ENCODE measurements at regions not wholly inside any gene's neighbourhood (a gene's known extent, or its start where the extent isn't known, plus 50 kb on each side); places are given as distances from the start of the nearest gene placed in this dataset.

DNA sequence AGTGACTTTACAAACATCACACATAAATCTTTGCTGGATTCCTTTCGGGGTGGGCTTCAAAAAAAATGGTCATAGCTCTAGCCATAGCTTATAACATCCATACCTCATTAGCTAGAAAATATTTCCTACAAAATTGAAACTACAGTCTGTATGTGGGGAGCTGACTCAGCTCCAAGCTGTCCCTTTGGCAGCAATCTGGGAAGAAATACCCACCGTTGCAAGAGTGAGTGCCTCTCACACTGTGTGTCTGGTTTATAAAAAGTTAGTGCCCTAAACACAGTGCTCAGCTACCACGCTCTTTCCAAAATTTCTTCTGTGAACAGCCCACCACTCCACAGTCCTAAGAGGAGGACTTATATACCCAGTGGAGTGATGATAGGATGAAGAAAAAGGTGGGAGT, 170.1 kb downstream of the RBM43 start (continued):
- TF ChIP-seq ZNF671 (CRISPR knock-in tag; IDR thresholded peaks at IDR 0.05) (no peak), FOXJ3 (CRISPR knock-in tag; IDR thresholded peaks at IDR 0.05; ENCODE audit: borderline replicate concordance) (no peak), ZNF219 (CRISPR knock-in tag; IDR thresholded peaks at IDR 0.05; ENCODE audit: borderline replicate concordance) (no peak)
- TF ChIP-seq, protein P1, sequence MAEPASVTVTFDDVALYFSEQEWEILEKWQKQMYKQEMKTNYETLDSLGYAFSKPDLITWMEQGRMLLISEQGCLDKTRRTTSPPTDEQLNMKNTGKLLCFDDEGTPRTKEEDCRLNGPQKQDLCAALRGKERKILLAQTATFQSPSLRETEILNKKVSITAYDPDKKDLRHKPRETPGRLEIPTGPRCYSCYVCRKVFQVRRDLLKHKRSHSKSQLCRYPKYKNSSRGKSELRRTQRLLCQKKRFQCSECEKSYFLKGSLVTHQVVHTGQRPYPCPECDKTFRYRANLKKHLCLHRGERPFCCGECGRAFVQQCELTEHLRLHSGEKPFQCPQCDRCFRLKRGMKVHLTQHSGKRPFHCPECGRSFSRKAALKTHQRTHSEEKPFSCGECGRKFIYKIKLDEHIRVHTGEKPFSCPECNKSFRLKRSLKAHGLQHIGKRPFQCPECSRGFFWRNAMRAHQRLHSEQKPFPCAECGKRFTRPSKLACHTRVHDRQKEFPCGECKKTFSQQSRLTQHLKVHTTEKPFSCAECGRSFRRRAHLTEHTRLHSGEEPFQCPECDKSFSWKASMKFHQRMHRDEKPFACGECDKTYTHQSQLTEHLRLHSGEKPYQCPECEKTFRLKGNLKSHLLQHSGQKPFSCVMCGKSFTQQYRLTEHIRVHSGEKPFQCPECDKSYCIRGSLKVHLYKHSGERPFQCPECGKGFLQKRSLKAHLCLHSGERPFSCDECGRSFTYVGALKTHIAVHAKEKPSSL (CRISPR knock-in tag; conservative IDR thresholded peaks at IDR 0.05): no peak
- TF ChIP-seq, protein P2, sequence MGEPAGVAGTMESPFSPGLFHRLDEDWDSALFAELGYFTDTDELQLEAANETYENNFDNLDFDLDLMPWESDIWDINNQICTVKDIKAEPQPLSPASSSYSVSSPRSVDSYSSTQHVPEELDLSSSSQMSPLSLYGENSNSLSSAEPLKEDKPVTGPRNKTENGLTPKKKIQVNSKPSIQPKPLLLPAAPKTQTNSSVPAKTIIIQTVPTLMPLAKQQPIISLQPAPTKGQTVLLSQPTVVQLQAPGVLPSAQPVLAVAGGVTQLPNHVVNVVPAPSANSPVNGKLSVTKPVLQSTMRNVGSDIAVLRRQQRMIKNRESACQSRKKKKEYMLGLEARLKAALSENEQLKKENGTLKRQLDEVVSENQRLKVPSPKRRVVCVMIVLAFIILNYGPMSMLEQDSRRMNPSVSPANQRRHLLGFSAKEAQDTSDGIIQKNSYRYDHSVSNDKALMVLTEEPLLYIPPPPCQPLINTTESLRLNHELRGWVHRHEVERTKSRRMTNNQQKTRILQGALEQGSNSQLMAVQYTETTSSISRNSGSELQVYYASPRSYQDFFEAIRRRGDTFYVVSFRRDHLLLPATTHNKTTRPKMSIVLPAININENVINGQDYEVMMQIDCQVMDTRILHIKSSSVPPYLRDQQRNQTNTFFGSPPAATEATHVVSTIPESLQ (CRISPR knock-in tag; IDR thresholded peaks at IDR 0.05): no peak
- TF ChIP-seq, protein P3, sequence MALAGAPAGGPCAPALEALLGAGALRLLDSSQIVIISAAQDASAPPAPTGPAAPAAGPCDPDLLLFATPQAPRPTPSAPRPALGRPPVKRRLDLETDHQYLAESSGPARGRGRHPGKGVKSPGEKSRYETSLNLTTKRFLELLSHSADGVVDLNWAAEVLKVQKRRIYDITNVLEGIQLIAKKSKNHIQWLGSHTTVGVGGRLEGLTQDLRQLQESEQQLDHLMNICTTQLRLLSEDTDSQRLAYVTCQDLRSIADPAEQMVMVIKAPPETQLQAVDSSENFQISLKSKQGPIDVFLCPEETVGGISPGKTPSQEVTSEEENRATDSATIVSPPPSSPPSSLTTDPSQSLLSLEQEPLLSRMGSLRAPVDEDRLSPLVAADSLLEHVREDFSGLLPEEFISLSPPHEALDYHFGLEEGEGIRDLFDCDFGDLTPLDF (CRISPR knock-in tag; IDR thresholded peaks at IDR 0.05): no peak

DNA sequence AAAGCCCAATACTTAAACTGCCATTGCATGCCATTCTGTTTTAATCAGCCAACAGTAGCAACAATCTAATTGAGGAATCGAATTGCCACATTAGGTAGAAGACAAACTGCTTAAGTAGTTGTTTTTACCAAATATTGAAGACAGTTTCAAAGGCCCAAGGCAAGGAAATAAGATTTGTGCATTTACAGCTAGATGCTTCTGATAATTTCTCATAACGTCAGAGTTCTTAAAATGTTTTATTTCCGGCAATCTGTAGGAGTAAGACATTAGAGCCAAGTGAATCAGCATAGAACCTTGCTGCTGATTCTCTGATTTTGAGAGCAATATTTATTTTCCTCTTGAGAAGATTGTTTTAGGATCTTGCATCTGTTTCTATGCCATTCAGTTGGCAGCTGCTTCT, 174.3 kb downstream of the RBM43 start:
- CTCF ChIA-PET: no interaction called here
- TF ChIP-seq HMGA2 (CRISPR knock-in tag; IDR thresholded peaks at IDR 0.05) (no peak), FOXP1 (CRISPR knock-in tag; IDR thresholded peaks at IDR 0.05; ENCODE audit: borderline replicate concordance) (no peak), ESRRA (CRISPR knock-in tag; IDR thresholded peaks at IDR 0.05; ENCODE audit: borderline replicate concordance) (no peak), ZBTB21 (CRISPR knock-in tag; IDR thresholded peaks at IDR 0.05; ENCODE audit: borderline replicate concordance) (no peak), CBFB (CRISPR knock-in tag; IDR thresholded peaks at IDR 0.05; ENCODE audit: low read depth) (no peak)
- TF ChIP-seq, protein P4, sequence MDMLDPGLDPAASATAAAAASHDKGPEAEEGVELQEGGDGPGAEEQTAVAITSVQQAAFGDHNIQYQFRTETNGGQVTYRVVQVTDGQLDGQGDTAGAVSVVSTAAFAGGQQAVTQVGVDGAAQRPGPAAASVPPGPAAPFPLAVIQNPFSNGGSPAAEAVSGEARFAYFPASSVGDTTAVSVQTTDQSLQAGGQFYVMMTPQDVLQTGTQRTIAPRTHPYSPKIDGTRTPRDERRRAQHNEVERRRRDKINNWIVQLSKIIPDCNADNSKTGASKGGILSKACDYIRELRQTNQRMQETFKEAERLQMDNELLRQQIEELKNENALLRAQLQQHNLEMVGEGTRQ (CRISPR knock-in tag; IDR thresholded peaks at IDR 0.05): no peak
- TF ChIP-seq, protein P5, sequence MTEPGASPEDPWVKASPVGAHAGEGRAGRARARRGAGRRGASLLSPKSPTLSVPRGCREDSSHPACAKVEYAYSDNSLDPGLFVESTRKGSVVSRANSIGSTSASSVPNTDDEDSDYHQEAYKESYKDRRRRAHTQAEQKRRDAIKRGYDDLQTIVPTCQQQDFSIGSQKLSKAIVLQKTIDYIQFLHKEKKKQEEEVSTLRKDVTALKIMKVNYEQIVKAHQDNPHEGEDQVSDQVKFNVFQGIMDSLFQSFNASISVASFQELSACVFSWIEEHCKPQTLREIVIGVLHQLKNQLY (CRISPR knock-in tag; IDR thresholded peaks at IDR 0.05): no peak
- TF ChIP-seq, protein P6, sequence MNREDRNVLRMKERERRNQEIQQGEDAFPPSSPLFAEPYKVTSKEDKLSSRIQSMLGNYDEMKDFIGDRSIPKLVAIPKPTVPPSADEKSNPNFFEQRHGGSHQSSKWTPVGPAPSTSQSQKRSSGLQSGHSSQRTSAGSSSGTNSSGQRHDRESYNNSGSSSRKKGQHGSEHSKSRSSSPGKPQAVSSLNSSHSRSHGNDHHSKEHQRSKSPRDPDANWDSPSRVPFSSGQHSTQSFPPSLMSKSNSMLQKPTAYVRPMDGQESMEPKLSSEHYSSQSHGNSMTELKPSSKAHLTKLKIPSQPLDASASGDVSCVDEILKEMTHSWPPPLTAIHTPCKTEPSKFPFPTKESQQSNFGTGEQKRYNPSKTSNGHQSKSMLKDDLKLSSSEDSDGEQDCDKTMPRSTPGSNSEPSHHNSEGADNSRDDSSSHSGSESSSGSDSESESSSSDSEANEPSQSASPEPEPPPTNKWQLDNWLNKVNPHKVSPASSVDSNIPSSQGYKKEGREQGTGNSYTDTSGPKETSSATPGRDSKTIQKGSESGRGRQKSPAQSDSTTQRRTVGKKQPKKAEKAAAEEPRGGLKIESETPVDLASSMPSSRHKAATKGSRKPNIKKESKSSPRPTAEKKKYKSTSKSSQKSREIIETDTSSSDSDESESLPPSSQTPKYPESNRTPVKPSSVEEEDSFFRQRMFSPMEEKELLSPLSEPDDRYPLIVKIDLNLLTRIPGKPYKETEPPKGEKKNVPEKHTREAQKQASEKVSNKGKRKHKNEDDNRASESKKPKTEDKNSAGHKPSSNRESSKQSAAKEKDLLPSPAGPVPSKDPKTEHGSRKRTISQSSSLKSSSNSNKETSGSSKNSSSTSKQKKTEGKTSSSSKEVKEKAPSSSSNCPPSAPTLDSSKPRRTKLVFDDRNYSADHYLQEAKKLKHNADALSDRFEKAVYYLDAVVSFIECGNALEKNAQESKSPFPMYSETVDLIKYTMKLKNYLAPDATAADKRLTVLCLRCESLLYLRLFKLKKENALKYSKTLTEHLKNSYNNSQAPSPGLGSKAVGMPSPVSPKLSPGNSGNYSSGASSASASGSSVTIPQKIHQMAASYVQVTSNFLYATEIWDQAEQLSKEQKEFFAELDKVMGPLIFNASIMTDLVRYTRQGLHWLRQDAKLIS (CRISPR knock-in tag; IDR thresholded peaks at IDR 0.05; ENCODE audit: borderline replicate concordance): no peak
- TF ChIP-seq, protein P7, sequence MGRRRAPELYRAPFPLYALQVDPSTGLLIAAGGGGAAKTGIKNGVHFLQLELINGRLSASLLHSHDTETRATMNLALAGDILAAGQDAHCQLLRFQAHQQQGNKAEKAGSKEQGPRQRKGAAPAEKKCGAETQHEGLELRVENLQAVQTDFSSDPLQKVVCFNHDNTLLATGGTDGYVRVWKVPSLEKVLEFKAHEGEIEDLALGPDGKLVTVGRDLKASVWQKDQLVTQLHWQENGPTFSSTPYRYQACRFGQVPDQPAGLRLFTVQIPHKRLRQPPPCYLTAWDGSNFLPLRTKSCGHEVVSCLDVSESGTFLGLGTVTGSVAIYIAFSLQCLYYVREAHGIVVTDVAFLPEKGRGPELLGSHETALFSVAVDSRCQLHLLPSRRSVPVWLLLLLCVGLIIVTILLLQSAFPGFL (CRISPR knock-in tag; IDR thresholded peaks at IDR 0.05; ENCODE audit: borderline replicate concordance): no peak
- ATAC-seq: no peak

More for the DNA sequence above, 174.3 kb downstream of the RBM43 start:
- H3K9me3 Mint-ChIP-seq: no peaks in the 10 kb centered on the region
- no peaks in the 10 kb centered on the region; the same call in 1 of the 2 replicates for H3K27me3 Mint-ChIP-seq (ENCODE audit: low read depth)
- H3K36me3 Mint-ChIP-seq: no peaks in the 10 kb centered on the region
- H3K4me1 Mint-ChIP-seq: peaks cover 26% of the 10 kb centered on the region
- no peak for DNase-seq (ENCODE audit: low spot score)
- no peak overlapping the region for H3K4me3 Mint-ChIP-seq
- no peak overlapping the region for H3K27ac Mint-ChIP-seq
- POLR2A ChIA-PET: interaction anchor here (0.6 kb wide), 1 partner anchor 49 kb away, joined by 3 read pairs; no protein-coding TSS in a partner anchor

All from WTC11 (cell line).